ENCODE measurements at regions not wholly inside any gene's neighbourhood (a gene's known extent, or its start where the extent isn't known, plus 50 kb on each side); places are given as distances from the start of the nearest gene placed in this dataset.
"Not testable (repeated sequence)": the region's sequence is repeated elsewhere in the genome, so short reads cannot be mapped to it uniquely, and the experiment has no call there.

DNA sequence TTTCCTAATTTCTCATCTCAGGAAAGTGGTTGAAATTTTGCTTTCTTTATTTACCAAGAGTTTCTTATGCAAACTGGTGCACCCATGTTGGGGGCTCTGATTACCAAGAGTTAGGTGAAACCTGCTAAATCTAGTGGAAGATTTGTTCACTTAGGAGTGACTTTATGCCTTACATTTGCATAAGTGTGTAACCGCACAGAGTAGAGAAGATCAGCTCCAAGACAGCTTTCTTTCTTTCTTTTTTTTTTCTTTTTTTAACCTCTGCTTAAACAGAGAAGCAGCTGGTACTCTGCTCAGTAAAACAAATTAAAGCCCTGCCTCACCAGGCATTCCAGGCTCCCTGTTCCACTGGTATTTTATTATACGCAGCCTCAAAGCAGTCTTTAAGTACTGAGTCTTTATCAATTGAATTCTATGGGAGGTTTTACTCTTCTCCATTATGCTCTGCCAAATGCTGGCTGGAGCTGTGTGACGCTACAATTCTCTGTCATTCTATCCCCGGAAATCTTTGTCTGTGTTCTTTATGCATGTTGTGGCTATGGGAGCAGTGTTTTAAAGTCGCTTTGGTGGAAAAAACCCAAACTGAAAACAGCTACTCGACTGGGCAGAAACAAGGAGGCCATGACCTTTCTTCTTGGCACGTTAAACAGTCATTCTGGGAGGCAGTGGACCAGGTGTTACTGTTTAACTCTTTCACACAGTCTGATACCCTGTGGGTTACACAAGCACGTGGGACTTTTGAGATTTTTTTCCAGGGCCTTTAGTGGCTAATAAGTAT is 55.2 kb upstream of the GBE1 start:
- DNase-seq: no peak

DNA sequence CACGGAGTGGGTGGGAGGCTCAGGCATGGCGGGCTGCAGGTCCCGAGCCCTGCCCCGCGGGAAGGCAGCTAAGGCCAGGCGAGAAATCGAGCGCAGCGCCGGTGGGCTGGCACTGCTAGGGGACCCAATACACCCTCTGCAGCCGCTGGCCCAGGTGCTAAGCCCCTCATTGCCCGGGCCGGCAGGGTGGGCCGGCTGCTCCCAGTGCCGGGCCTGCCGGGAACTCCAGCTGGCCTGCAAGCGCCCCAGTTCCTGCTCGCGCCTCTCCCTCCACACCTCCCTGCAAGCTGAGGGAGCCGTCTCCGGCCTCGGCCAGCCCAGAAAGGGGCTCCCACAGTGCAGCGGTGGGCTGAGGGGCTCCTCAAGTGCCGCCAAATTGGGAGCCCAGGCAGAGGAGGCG is 50.7 kb upstream of the GBE1 start:
- DNase-seq: not testable (repeated sequence)
